Epithelial cell of proximal tubule (primary cell): ENCODE measurements at regions not wholly inside any gene's neighbourhood (a gene's known extent, or its start where the extent isn't known, plus 50 kb on each side); places are given as distances from the start of the nearest gene placed in this dataset.

ENCODE experiments used
- DNase-seq: peaks from one replicate; pipeline ENCODE4 v3.0.0-alpha.2; 2011; ENCODE audit warnings: low read depth
- H3K4me3 ChIP-seq: 2 replicates; pipeline ENCODE4 v1.5.1; 2011; ENCODE audit warnings: low read depth, mild to moderate bottlenecking, low read length
- CTCF ChIP-seq: conservative IDR thresholded peaks from 2 replicates; pipeline ENCODE4 v1.5.1; 2012; ENCODE audit warnings: low read depth, mild to moderate bottlenecking, low read length

- no peak for TF ChIP-seq CTCF
- H3K4me3 ChIP-seq = no peak overlapping the region
- DNase-seq = no peak
These were observed 219.1 kb downstream of the RBM19 start for GRCh38 chr12:113747017-113747416.

GRCh38 chr12:113744802-113745395 lies 221.2 kb downstream of the RBM19 start:
- no peak for DNase-seq
- TF ChIP-seq CTCF = no peak
- H3K4me3 ChIP-seq = no peak overlapping the region

- no peak overlapping the region for H3K4me3 ChIP-seq
- no peak for DNase-seq
- no peak for TF ChIP-seq CTCF
These were observed 223.3 kb downstream of the RBM19 start for GRCh38 chr12:113742801-113743200.

GRCh38 chr12:113740699-113741098 lies 225.4 kb downstream of the RBM19 start:
- no peak for TF ChIP-seq CTCF
- H3K4me3 ChIP-seq = no peak overlapping the region
- DNase-seq = no peak

- H3K4me3 ChIP-seq = no peak overlapping the region
- DNase-seq = no peak
- TF ChIP-seq CTCF = no peak
These were observed 231.0 kb downstream of the RBM19 start for GRCh38 chr12:113735131-113735530.

- no peak overlapping the region for H3K4me3 ChIP-seq
These were observed 231.6 kb downstream of the RBM19 start for GRCh38 chr12:113734503-113734902.

More at GRCh38 chr12:113734503-113734902, 231.6 kb downstream of the RBM19 start:
- no peak for DNase-seq
- TF ChIP-seq CTCF = no peak
